Kidney (tissue), 13 donors: ENCODE measurements at regions not wholly inside any gene's neighbourhood (a gene's known extent, or its start where the extent isn't known, plus 50 kb on each side); places are given as distances from the start of the nearest gene placed in this dataset.

Source experiments
- DNase-seq, 5 donors: peaks; one replicate each; pipeline ENCODE4 v3.0.0-alpha.2; 2013 to 2020
- FAIRE-seq: peaks from 2 replicates; lab custom pipeline; 2012; peaks lifted over from hg19 to GRCh38; lab: Jason Lieb, UNC
- H3K27ac ChIP-seq, 2 donors: one replicate each; pipeline ENCODE4 v1.7.0; 2013; ENCODE audit warnings: low read depth in 2 of 2, low read length in 2 of 2, inconsistent platforms in 1 of 2
- H3K27me3 ChIP-seq: one replicate; pipeline ENCODE4 v1.7.1; 2013; ENCODE audit warnings: low read length, inconsistent platforms; ENCODE audit not compliant: control insufficient read depth, insufficient read depth
- H3K36me3 ChIP-seq, 3 donors: one replicate each; pipeline versions ENCODE4 v1.7.0 to v1.7.1; 2013; ENCODE audit warnings: low read length in 3 of 3, control low read depth in 1 of 3, inconsistent platforms in 1 of 3; ENCODE audit not compliant: insufficient read depth in 3 of 3, control insufficient read depth in 2 of 3
- H3K4me1 ChIP-seq, 3 donors: one replicate each; pipeline versions ENCODE4 v1.7.0 to v1.7.1; 2013; ENCODE audit warnings: low read length in 3 of 3, inconsistent platforms in 1 of 3, low read depth in 1 of 3; ENCODE audit not compliant: control insufficient read depth in 2 of 3, insufficient read depth in 2 of 3
- H3K4me3 ChIP-seq, 3 donors: one replicate each; pipeline versions ENCODE4 v1.7.0 to v1.8.1; 2013; ENCODE audit warnings: low read length in 3 of 3, control low read depth in 1 of 3, inconsistent platforms in 1 of 3
- H3K9ac ChIP-seq, 3 donors: one replicate each; pipeline versions ENCODE4 v1.7.0 to v1.7.1; 2013; ENCODE audit warnings: low read length in 3 of 3, control low read depth in 1 of 3, inconsistent platforms in 1 of 3
- H3K9me3 ChIP-seq, 3 donors: one replicate each; pipeline versions ENCODE4 v1.7.0 to v1.7.1; 2013; ENCODE audit warnings: low read length in 3 of 3, control low read depth in 1 of 3, inconsistent platforms in 1 of 3; ENCODE audit not compliant: control insufficient read depth in 2 of 3, insufficient read depth in 1 of 3
- intact Hi-C: fragments of 100-400 bp; cut with DNase I; formaldehyde crosslinking; loops from one replicate; pipeline ENCODE4 v1.11.1; 2022
- TF ChIP-seq, protein P1 (sequence below): IDR thresholded peaks from 3 replicates; pipeline ENCODE4 v1.5.1; 2012; ENCODE audit warnings: mild to moderate bottlenecking, moderate library complexity, borderline replicate concordance; ENCODE audit not compliant: insufficient read depth; ENCODE audit errors: extremely low read depth
- donor health status: control.
- donor health status: control.
- donor health status: control.
- donor health status: control.
- donor health status: control.
- donor health status: DM: yes; HTN: yes; CAD: no.
- donor health status: Normal renal cell carcinoma (clear cell type).

DNA sequence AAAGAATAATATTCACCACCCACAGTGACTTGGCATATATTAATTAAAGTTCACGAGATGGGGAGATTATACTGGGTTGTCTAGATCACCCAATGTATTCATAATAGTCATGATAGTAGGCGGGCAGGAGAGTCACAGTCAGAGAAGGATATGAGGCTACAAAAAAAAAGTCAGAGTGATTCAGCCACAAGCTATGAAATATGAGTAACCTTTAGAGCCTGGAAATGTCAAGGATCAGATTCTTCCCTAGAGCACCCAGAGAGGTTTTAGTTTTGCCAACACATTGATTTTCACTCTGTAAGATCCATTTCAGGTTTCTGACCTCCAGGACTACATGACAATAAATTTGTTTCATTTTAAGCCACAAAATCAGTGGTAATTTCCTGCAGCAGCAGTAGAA is 501.9 kb downstream of the GABRG1 start:
- intact Hi-C loops: no loop called here
- TF ChIP-seq, protein P1, sequence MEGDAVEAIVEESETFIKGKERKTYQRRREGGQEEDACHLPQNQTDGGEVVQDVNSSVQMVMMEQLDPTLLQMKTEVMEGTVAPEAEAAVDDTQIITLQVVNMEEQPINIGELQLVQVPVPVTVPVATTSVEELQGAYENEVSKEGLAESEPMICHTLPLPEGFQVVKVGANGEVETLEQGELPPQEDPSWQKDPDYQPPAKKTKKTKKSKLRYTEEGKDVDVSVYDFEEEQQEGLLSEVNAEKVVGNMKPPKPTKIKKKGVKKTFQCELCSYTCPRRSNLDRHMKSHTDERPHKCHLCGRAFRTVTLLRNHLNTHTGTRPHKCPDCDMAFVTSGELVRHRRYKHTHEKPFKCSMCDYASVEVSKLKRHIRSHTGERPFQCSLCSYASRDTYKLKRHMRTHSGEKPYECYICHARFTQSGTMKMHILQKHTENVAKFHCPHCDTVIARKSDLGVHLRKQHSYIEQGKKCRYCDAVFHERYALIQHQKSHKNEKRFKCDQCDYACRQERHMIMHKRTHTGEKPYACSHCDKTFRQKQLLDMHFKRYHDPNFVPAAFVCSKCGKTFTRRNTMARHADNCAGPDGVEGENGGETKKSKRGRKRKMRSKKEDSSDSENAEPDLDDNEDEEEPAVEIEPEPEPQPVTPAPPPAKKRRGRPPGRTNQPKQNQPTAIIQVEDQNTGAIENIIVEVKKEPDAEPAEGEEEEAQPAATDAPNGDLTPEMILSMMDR: no peak
- no peak overlapping the region for H3K4me3 ChIP-seq
- no peak overlapping the region for H3K27ac ChIP-seq
- no peaks in the 10 kb centered on the region for H3K36me3 ChIP-seq
- H3K9me3 ChIP-seq: no peaks in the 10 kb centered on the region
- FAIRE-seq (no peak), DNase-seq (no peak)
- no peaks in the 10 kb centered on the region for H3K27me3 ChIP-seq
- H3K9ac ChIP-seq: no peak overlapping the region
- H3K4me1 ChIP-seq: no peaks in the 10 kb centered on the region

DNA sequence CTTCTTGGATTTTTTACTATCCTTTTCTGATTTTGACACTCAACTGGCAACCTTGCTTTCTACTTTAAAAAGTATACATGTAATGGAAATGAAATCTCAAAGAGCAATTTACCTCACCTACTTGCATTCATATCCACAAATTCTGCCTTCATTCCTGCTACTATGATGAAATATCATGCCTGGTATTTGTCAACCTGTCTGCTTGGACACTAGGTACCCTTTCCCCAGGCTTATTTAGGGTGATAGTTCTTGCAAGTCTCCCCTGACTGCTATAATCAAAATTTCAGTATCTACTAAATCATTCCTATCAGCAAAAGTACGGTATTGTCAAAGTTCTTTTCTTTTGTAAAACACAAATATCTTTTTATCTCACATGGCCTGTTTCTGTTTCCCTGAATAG is 503.0 kb downstream of the GABRG1 start:
- H3K9me3 ChIP-seq: no peaks in the 10 kb centered on the region
- H3K4me3 ChIP-seq: no peak overlapping the region
- H3K4me1 ChIP-seq: no peaks in the 10 kb centered on the region
- FAIRE-seq: no peak
- intact Hi-C loops: no loop called here
- H3K36me3 ChIP-seq: no peaks in the 10 kb centered on the region
- no peaks in the 10 kb centered on the region for H3K27me3 ChIP-seq
- no peak for DNase-seq
- TF ChIP-seq, protein P1: no peak
- no peak overlapping the region for H3K9ac ChIP-seq
- no peak overlapping the region for H3K27ac ChIP-seq

DNA sequence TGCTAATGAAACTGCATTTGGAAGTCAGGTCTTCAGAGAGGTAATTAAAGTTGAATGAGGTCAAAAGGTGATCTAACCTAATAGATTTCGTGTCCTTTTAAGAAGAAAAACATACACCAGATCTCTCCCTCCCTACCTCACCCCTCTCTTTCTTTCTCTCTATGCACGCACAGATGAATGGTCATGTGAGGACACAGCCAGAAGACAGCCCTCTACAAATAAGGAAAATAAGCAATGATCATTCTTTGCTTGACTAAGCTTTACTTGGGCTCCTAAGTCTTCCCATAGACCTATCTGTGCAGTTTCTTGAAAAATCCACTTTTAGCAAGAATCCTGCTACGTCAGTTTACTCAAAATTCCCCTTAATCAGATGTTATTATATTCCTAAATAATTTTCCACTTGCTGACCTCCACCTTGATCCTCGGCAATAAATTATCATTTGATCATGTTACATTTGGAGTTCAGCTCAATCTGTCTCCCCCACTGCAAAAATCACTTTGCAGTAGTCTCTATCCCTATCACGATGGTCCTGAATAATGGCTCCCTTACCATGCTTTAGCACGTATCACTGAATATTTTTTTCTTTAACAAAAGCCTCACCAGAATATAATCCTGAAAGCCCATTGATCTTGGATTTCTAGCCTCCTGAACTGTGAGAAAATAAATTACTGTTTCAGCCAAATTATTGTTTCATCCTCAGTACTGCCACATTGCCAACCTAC is 527.3 kb downstream of the GABRG1 start:
- no peak overlapping the region for H3K9ac ChIP-seq
- no peaks in the 10 kb centered on the region for H3K36me3 ChIP-seq
- no peak for FAIRE-seq
- intact Hi-C loops: no loop called here
- H3K9me3 ChIP-seq: no peaks in the 10 kb centered on the region
- H3K4me1 ChIP-seq: no peaks in the 10 kb centered on the region
- H3K27ac ChIP-seq: no peak overlapping the region
- DNase-seq: no peak
- H3K4me3 ChIP-seq: no peak overlapping the region
- TF ChIP-seq, protein P1: no peak
- H3K27me3 ChIP-seq: no peaks in the 10 kb centered on the region

- intact Hi-C loops: no loop called here
- DNase-seq: peak in 2 of 5 donors; percentile 17 to 34
- H3K36me3 ChIP-seq: no peaks in the 10 kb centered on the region
- no peak overlapping the region for H3K4me3 ChIP-seq
- no peak overlapping the region for H3K27ac ChIP-seq
- TF ChIP-seq, protein P1: no peak
- H3K9me3 ChIP-seq: no peaks in the 10 kb centered on the region
- no peak for FAIRE-seq
- no peaks in the 10 kb centered on the region for H3K27me3 ChIP-seq
- no peak overlapping the region for H3K9ac ChIP-seq
- no peaks in the 10 kb centered on the region for H3K4me1 ChIP-seq
Observed at GRCh38 chr4:45580334-45580733, 543.5 kb downstream of the GABRG1 start.
